ENCODE measurements at regions not wholly inside any gene's neighbourhood (a gene's known extent, or its start where the extent isn't known, plus 50 kb on each side); places are given as distances from the start of the nearest gene placed in this dataset.
"Not testable (repeated sequence)": the region's sequence is repeated elsewhere in the genome, so short reads cannot be mapped to it uniquely, and the experiment has no call there.

DNA sequence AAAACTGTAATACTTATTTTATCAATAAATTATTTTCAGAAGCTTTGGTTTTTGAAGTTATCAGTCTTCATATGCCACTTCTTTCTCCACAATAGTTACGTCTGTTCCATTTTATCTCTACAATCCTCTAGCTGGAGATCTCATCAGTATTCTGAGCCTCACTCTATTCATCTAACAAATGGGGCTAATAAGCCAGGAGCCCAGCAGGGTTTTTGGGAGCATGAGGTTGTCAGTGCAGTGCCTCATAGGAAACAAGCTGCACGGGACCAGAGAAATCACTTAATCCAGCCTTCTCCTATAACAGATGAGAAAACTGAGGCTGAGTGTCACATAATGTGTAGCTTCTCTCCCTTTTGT lies 501.9 kb upstream of the RGS6 start:
- Mint-ChIP-seq H3K36me3 (ENCODE audit: low read depth) (peaks cover 37% of the 10 kb centered on the region), H3K27ac (peak overlapping the region; percentile 24), H3K4me1 (peaks cover 5% of the 10 kb centered on the region), H3K27me3 (ENCODE audit: low read depth, poor library complexity) (peaks cover 5% of the 10 kb centered on the region), H3K9me3 (peaks cover 30% of the 10 kb centered on the region), H3K4me3 (no peak overlapping the region)
- TF ChIP-seq, protein P1, sequence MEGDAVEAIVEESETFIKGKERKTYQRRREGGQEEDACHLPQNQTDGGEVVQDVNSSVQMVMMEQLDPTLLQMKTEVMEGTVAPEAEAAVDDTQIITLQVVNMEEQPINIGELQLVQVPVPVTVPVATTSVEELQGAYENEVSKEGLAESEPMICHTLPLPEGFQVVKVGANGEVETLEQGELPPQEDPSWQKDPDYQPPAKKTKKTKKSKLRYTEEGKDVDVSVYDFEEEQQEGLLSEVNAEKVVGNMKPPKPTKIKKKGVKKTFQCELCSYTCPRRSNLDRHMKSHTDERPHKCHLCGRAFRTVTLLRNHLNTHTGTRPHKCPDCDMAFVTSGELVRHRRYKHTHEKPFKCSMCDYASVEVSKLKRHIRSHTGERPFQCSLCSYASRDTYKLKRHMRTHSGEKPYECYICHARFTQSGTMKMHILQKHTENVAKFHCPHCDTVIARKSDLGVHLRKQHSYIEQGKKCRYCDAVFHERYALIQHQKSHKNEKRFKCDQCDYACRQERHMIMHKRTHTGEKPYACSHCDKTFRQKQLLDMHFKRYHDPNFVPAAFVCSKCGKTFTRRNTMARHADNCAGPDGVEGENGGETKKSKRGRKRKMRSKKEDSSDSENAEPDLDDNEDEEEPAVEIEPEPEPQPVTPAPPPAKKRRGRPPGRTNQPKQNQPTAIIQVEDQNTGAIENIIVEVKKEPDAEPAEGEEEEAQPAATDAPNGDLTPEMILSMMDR (IDR thresholded peaks at IDR 0.05): no peak
- no peak for DNase-seq

DNA sequence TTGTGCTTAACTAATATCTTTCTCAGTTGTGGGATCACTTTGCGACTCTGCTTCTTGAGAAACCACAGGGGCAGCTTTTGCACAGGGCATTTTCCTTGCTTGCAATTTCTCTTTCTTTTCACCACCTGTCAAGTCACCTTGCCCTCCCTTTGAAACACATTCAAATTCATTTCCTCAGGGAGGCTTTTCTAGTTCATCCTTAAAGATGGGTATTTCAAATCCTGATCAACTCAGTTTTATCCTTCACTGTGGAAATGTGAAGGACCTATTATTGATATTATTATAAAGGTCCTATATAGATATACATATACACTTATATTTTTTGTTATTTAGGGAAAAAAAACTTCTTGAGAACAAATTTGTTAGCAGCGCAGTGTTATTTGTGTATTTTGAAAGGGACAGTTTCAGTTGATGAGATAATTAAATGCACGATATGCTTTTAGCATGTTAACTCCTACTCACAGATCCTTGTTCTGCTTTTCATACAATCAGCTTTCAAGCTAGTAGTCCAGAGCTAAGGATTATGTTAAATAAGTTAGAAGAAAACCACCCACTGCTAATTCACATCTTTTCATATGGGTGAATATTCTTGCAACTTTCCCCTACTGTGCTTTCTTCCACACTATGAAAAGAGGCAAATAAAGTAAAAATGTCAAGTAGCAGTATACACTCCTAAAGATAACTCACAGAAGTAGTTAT lies 501.4 kb upstream of the RGS6 start:
- Mint-ChIP-seq H3K4me3 (no peak overlapping the region), H3K36me3 (ENCODE audit: low read depth) (peaks cover 33% of the 10 kb centered on the region), H3K4me1 (peaks cover 5% of the 10 kb centered on the region), H3K27me3 (ENCODE audit: low read depth, poor library complexity) (peaks cover 5% of the 10 kb centered on the region), H3K27ac (peak overlapping the region; percentile 24), H3K9me3 (peaks cover 27% of the 10 kb centered on the region)
- TF ChIP-seq, protein P1 (IDR thresholded peaks at IDR 0.05): no peak
- no peak for DNase-seq

DNA sequence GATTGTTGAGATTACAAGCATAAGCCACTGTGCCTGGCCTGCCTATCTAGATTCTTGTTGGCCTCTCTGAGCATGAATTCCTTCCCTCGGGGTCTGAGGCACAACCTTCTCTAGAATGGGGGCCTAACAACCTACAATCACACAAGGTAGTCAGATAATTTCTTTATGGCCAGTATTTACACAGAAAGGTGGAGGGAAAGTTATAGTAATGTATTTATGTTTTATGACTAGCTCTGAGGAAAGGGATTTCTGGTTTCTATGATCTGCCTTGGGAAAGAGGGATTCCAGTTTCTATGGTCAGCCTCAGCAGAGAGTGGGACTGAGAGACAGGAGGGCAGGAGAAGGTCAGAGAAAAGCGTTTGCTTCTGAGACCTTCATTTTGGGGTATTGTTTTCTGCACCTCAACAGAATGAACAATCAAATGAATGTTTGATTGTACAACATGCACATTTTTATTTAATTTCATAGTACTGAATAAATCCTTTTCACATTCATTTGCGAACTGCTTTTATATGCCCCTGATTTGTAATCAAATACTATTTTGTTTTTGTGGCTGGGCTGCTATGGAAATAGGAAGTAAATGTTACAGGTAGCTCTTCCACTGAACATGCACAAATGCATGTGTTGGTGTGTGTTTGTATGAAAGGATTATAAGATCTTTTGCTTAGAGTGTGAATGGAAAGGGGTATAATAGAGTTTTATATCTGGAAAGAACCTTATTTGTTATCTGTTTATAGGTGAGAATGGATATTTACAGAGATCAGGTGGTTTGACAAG lies 499.7 kb upstream of the RGS6 start:
- H3K27me3 Mint-ChIP-seq (ENCODE audit: low read depth, poor library complexity): peaks cover 5% of the 10 kb centered on the region
- DNase-seq: no peak
- peaks cover 12% of the 10 kb centered on the region for H3K9me3 Mint-ChIP-seq
- H3K4me1 Mint-ChIP-seq: peaks cover 5% of the 10 kb centered on the region
- H3K27ac Mint-ChIP-seq: peak overlapping the region; percentile 70
- peaks cover 22% of the 10 kb centered on the region for H3K36me3 Mint-ChIP-seq (ENCODE audit: low read depth)
- TF ChIP-seq, protein P1 (IDR thresholded peaks at IDR 0.05): no peak
- H3K4me3 Mint-ChIP-seq: no peak overlapping the region

DNA sequence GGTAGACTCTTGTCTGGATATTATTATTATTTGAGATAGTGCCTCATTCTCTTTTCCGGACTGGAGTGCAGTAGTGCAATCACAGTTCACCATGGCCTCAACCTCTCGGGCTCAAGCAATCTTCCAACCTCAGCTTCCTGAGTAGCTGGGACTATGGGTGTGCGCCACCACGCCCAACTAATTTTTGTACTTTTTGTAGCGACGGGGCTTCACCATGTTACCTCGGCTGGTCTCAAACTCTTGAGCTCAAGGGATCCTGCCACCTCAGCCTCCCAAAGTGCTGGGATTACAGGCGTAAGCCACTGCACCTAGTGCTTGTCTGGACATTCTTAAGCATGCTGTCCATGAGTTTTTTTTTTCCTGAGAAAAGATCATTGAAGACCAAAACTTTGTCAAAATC lies 498.9 kb upstream of the RGS6 start:
- Mint-ChIP-seq H3K27me3 (ENCODE audit: low read depth, poor library complexity) (peaks cover 5% of the 10 kb centered on the region), H3K4me3 (no peak overlapping the region), H3K9me3 (peaks cover 5% of the 10 kb centered on the region), H3K4me1 (peaks cover 9% of the 10 kb centered on the region), H3K36me3 (ENCODE audit: low read depth) (peaks cover 15% of the 10 kb centered on the region), H3K27ac (peak overlapping the region; percentile 76)
- TF ChIP-seq, protein P1 (IDR thresholded peaks at IDR 0.05): no peak
- DNase-seq: no peak

DNA sequence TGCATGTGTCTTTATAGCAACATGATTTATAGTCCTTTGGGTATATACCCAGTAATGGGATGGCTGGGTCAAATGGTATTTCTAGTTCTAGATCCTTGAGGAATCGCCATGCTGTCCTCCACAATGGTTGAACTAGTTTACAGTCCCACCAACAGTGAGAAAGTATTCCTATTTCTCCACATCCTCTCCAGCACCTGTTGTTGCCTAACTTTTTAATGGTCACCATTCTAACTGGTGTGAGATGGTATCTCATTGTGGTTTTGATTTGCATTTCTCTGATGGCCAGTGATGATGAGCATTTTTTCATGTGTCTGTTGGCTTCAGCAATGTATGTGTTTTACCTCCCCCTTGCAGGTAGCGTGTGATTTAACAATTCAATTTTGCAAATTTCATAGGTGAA lies 496.6 kb upstream of the RGS6 start:
- not testable (repeated sequence) for H3K4me3 Mint-ChIP-seq; DNase-seq; H3K27ac Mint-ChIP-seq; H3K27me3 Mint-ChIP-seq (ENCODE audit: low read depth, poor library complexity); H3K4me1 Mint-ChIP-seq; H3K9me3 Mint-ChIP-seq
- H3K36me3 Mint-ChIP-seq (ENCODE audit: low read depth): peaks cover 13% of the 10 kb centered on the region

DNA sequence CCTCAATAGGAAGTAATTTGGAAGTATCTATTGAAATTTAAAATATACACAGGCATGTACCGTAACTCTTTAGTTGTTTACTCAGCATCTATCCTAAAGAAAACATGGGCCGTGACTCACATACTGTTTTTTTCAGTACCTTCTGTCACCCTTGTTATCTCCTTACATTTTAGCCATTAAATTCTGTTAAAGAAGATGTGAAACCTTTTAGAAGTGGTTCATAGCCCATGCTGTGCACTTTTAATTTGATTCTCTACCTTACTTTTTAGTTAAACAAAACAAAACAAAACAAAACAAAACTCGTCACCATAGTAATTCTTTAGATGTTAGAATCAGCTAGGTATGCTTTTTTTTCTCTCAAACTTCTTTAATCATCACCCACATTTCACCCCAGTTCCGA lies 494.4 kb upstream of the RGS6 start:
- no peak overlapping the region for H3K4me3 Mint-ChIP-seq
- peak overlapping the region; percentile 43 for H3K27ac Mint-ChIP-seq

More for the DNA sequence above, 494.4 kb upstream of the RGS6 start:
- TF ChIP-seq, protein P1 (IDR thresholded peaks at IDR 0.05): no peak
- Mint-ChIP-seq H3K4me1 (peaks cover 7% of the 10 kb centered on the region), H3K9me3 (peaks cover 4% of the 10 kb centered on the region), H3K27me3 (ENCODE audit: low read depth, poor library complexity) (no peaks in the 10 kb centered on the region), H3K36me3 (ENCODE audit: low read depth) (peaks cover 13% of the 10 kb centered on the region)
- DNase-seq: no peak
